ENCODE measurements at regions not wholly inside any gene's neighbourhood (a gene's known extent, or its start where the extent isn't known, plus 50 kb on each side); places are given as distances from the start of the nearest gene placed in this dataset.
"Not testable (repeated sequence)": the region's sequence is repeated elsewhere in the genome, so short reads cannot be mapped to it uniquely, and the experiment has no call there.

DNA sequence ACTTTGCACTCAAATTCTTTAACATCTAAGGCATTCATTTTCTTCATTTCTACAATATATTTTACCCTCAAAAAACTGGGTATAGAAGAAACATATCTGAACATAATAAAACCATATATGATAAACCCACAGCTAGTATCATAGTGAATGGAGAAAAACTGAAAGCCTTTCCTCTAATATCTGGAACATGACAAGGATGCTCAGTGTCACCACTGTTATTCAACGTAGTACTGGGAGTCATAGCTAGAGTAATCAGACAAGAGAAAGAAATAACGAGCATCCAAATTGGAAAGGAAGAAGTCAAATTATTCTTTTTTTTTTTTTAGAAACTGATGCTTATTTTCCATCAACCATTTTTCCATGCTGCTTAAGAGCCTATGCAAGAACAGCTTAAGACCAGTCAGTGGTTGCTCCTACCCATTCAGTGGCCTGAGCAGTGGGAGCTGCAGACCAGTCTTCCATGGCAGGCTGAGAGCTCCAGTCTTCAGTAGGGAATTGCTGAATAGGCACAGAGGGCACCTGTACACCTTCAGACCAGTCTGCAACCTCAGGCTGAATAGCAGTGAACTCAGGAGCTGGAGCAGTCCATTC, 58.0 kb upstream of the RAP1B start:
- DNase-seq (ENCODE audit: low read depth in 2 of 2), result not testable (repeated sequence)

- DNase-seq (ENCODE audit: low read depth in 2 of 2), result no peak
These were observed 53.5 kb upstream of the RAP1B start for GRCh38 chr12:68557011-68557730.

DNA sequence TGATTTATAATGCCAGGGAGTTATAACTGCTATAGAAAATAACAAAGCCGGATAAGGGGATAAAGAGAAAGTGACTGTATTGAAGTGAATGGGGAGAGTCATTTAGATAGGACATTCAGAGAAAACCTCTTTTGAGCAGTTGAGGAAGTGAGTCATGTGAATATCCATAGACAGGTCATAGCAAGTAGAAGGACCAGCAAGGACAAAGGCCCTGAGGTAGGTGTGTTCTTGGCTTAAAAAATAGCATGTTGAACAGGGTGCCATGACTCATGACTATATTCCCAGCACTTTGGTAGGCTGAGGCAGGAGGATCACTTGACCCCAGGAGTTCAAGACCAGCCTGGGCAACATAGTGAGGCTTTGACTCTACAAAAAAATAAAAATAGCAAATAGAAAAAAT, 51.5 kb upstream of the RAP1B start:
- no peak for DNase-seq (ENCODE audit: low read depth in 2 of 2)

DNA sequence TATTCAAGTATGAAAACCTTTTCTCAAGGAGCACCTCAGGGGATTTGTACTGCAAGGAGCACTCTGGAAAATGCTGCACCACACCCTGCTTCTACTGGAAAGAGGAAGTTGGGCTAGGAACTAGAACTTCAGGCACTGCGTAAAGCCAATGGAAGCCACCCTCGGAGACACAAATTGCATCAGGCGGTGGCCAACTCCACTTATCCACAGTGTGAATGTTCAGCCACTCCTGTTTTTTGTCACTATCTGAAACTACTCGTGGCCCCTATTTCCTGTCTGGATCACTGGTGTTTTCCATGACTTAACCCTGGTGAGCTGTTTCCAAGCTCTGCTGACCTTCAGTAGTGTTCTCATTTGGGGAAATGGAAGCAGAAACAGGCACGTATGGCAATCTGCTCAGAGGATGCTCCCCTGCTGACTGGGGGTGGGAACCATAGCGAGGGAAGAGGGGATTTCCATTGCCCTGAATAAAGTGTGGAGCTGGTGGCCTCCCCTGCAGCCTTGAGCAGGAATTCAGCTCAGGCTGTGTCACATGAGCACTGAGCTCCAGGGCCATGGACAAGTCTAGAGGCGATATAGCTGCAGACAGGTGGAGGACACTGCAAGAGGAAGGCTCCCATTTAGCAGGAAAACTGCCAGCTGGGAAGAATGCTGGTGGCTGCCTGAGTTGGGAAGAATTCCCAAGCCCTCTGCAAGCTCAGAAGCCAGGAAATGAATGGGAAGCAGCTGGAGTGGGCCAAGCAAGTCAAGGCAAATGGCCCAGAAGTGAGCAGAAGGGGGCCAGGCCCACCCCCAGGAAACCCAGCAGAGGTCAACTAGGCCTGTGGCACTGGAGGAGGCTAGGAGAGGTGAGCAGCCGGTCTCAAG, 50.5 kb upstream of the RAP1B start:
- no peak for DNase-seq (ENCODE audit: low read depth in 2 of 2)

- DNase-seq (ENCODE audit: low read depth in 2 of 2), result no peak
These were observed 49.8 kb upstream of the RAP1B start for GRCh38 chr12:68560851-68561422.

Data from activated CD4-positive, alpha-beta T cell treated with anti-CD3 and anti-CD28 coated beads for 24 hours (primary cell).